Gastroesophageal sphincter (tissue), 3 donors: ENCODE measurements at regions not wholly inside any gene's neighbourhood (a gene's known extent, or its start where the extent isn't known, plus 50 kb on each side); places are given as distances from the start of the nearest gene placed in this dataset.

Experiments
- EP300 ChIP-seq: sonication (generic); formaldehyde crosslinking; IDR thresholded peaks from one replicate; pipeline ENCODE4 v1.6.1; 2017; ENCODE audit warnings: antibody characterized with exemption, mild to moderate bottlenecking
- POLR2A ChIP-seq, 2 donors: fragments of 450-650 bp; IDR thresholded peaks; one replicate each; pipeline ENCODE4 v1.6.1; 2017; ENCODE audit warnings: antibody characterized with exemption in 2 of 2, mild to moderate bottlenecking in 2 of 2, moderate library complexity in 1 of 2
- POLR2AphosphoS5 ChIP-seq: sonication (generic); formaldehyde crosslinking; IDR thresholded peaks from one replicate; pipeline ENCODE4 v1.6.1; 2017; ENCODE audit warnings: antibody characterized with exemption
- TF ChIP-seq, protein P1 (sequence below), 4 experiments: fragments of 200-600 bp in 2 of 4; fragments of 450-650 bp in 2 of 4; sonication (generic) in 1 of 4; IDR thresholded peaks; one replicate each; pipeline ENCODE4 v1.5.1; 2017 to 2019; ENCODE audit warnings: antibody characterized with exemption in 4 of 4, mild to moderate bottlenecking in 2 of 4, moderate library complexity in 2 of 4

DNA sequence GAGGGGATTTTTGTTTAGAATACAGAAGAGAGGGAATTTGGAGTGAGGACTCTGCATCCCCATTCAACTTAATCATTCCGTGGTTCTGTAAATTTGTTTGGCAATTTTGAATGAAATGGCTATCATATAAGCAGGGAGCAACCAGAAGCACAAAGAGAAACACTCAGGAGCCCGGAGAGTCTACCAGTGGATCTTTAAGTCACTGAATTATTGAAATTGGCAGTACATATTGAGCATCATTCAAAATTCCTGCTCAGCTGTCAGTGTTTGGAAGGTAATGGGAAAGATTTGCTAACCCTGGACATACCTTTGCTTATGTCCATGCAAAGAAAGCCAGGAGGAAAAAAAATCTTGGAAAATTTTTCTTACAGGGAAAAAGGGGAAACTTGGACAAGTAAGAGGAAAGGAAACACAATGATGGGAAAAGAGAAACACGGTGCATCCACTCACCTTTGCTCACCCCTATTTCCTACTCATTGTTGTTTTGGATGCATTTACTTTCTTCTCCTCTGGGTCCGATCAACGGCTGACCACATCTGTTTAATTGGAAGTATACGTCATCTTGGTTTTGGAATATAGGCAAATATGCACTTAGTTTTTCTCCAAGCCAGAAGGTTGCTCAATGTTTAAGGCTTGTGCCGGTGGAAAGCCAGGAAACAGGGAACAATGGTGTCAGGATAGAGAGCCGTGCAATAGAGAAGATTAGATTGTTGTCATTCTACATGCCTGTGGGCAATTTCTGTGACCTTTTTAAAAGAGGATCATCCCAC is 243.0 kb upstream of the LYPLAL1 start:
- TF ChIP-seq, protein P1, sequence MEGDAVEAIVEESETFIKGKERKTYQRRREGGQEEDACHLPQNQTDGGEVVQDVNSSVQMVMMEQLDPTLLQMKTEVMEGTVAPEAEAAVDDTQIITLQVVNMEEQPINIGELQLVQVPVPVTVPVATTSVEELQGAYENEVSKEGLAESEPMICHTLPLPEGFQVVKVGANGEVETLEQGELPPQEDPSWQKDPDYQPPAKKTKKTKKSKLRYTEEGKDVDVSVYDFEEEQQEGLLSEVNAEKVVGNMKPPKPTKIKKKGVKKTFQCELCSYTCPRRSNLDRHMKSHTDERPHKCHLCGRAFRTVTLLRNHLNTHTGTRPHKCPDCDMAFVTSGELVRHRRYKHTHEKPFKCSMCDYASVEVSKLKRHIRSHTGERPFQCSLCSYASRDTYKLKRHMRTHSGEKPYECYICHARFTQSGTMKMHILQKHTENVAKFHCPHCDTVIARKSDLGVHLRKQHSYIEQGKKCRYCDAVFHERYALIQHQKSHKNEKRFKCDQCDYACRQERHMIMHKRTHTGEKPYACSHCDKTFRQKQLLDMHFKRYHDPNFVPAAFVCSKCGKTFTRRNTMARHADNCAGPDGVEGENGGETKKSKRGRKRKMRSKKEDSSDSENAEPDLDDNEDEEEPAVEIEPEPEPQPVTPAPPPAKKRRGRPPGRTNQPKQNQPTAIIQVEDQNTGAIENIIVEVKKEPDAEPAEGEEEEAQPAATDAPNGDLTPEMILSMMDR (IDR thresholded peaks at IDR 0.05), result no peak
- TF ChIP-seq POLR2A (IDR thresholded peaks at IDR 0.05) (no peak), POLR2AphosphoS5 (no peak), EP300 (no peak)
